ENCODE measurements at regions not wholly inside any gene's neighbourhood (a gene's known extent, or its start where the extent isn't known, plus 50 kb on each side); places are given as distances from the start of the nearest gene placed in this dataset.

DNA sequence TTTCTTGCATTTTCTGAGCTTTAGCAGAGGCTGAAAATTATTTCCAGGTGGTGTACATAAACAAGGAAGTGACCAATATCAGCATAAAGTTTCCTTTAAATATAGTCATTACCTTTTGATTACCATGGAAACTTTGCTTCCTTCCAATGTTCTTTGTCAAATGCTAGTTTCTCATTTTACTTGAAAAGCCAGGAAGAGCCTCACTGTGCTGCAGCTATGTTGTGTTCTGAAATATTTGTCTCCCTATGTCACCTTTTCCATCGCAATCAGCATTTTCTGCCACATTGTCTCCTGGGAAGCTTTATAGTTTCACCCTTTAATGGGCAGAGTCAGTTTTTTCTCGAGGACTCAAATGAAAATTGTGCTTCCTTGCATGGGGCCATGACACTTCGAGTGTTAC lies 496.0 kb downstream of the CDH8 start:
- H3K27me3 ChIP-seq, result no peaks in the 10 kb centered on the region
- H3K9me3 ChIP-seq, result no peaks in the 10 kb centered on the region
- no peaks in the 10 kb centered on the region for H3K4me1 ChIP-seq
- intact Hi-C loops (cut with DNase I), result no loop called here
- TF ChIP-seq POLR2A (IDR thresholded peaks at IDR 0.05), result no peak
- TF ChIP-seq, protein P1, sequence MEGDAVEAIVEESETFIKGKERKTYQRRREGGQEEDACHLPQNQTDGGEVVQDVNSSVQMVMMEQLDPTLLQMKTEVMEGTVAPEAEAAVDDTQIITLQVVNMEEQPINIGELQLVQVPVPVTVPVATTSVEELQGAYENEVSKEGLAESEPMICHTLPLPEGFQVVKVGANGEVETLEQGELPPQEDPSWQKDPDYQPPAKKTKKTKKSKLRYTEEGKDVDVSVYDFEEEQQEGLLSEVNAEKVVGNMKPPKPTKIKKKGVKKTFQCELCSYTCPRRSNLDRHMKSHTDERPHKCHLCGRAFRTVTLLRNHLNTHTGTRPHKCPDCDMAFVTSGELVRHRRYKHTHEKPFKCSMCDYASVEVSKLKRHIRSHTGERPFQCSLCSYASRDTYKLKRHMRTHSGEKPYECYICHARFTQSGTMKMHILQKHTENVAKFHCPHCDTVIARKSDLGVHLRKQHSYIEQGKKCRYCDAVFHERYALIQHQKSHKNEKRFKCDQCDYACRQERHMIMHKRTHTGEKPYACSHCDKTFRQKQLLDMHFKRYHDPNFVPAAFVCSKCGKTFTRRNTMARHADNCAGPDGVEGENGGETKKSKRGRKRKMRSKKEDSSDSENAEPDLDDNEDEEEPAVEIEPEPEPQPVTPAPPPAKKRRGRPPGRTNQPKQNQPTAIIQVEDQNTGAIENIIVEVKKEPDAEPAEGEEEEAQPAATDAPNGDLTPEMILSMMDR (IDR thresholded peaks at IDR 0.05), result no peak
- H3K36me3 ChIP-seq, result no peaks in the 10 kb centered on the region
- no peak overlapping the region for H3K4me3 ChIP-seq (replicated peaks in 1 of 3)
- 66 to 78% methylated on average over 3 of the region's 3 CpGs for WGBS, 2 donors
- no peak overlapping the region for H3K27ac ChIP-seq
- no peak for DNase-seq

DNA sequence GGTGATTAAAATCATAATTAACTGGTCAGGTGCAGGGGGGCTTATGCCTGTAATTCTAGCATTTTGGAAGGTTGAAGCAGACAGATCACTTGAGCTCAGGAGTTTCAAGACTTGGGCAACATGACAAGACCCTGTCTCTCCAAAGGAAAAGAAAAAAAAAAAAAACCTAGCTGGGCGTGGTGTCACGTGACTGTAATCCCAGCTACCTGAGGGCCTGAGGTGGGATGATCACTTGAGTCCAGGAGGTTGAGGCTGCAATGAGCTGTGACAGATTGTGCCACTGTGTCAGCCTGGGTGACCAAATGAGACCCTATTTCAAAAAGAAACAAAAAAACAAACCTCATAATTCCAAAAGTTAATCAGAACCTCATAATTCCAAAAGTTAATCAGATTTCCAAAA lies 505.5 kb downstream of the CDH8 start:
- TF ChIP-seq POLR2A (IDR thresholded peaks at IDR 0.05), result no peak
- TF ChIP-seq, protein P1 (IDR thresholded peaks at IDR 0.05), result no peak
- Histone ChIP-seq H3K36me3 (no peaks in the 10 kb centered on the region), H3K27ac (no peak overlapping the region), H3K27me3 (no peaks in the 10 kb centered on the region), H3K4me1 (no peaks in the 10 kb centered on the region), H3K4me3 (replicated peaks in 1 of 3) (no peak overlapping the region), H3K9me3 (no peaks in the 10 kb centered on the region)
- WGBS, 2 donors, result 64 to 84% methylated on average over 2 of the region's 2 CpGs
- intact Hi-C loops (cut with DNase I), result no loop called here
- DNase-seq, result no peak

DNA sequence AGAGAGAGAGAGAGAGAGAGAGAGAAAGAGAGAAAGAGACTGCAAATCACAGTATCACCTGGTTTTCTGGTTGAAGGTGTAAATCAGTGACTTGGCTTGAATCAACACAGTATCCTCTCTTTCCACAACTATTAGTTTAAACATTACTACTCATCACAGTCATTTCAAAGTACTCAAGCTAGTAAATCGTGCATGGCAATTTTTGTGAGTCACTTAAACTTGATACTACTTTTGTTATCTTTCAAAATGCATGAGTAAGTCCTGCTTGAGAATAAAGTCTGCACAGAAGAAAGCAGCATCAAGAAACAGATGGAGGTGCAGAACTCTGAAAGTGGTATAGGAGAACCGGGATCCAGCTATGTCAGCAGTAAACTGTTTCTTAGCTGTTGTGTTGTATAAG lies 535.4 kb downstream of the CDH8 start:
- Histone ChIP-seq H3K36me3 (no peaks in the 10 kb centered on the region), H3K27me3 (no peaks in the 10 kb centered on the region), H3K4me3 (replicated peaks in 1 of 3) (no peak overlapping the region), H3K4me1 (no peaks in the 10 kb centered on the region), H3K27ac (no peak overlapping the region), H3K9me3 (no peaks in the 10 kb centered on the region)
- intact Hi-C loops (cut with DNase I), result no loop called here
- no peak for DNase-seq
- WGBS, 2 donors, result 50 to 53% methylated on average over 2 of the region's 2 CpGs
- TF ChIP-seq POLR2A (IDR thresholded peaks at IDR 0.05), result no peak

DNA sequence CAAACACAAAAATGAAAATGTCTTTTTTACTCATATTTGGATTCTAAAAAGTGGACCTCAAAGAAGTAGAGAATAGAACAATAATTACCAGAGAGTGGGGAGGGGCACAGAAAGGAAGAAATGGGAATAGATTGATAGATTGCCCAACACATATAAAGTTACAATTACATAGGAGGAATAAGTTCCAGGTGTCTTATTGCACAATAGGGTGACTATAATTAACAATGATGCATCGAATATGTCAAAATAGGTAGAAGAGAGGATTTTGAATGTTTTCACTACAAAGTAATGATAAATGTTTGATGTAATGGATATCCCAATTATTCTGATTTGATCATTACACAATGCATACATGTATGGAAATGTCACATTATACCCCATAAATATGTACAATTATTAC lies 556.0 kb downstream of the CDH8 start:
- no peak overlapping the region for H3K4me3 ChIP-seq (replicated peaks in 1 of 3)
- TF ChIP-seq POLR2A (IDR thresholded peaks at IDR 0.05), result no peak
- TF ChIP-seq, protein P1 (IDR thresholded peaks at IDR 0.05), result no peak
- no peak for DNase-seq
- WGBS, 2 donors, result 96 to 97% methylated on average over 1 of the region's 1 CpG
- no peaks in the 10 kb centered on the region for H3K27me3 ChIP-seq
- no peaks in the 10 kb centered on the region for H3K4me1 ChIP-seq
- intact Hi-C loops (cut with DNase I), result no loop called here
- H3K27ac ChIP-seq, result no peak overlapping the region
- no peaks in the 10 kb centered on the region for H3K36me3 ChIP-seq
- H3K9me3 ChIP-seq, result no peaks in the 10 kb centered on the region

DNA sequence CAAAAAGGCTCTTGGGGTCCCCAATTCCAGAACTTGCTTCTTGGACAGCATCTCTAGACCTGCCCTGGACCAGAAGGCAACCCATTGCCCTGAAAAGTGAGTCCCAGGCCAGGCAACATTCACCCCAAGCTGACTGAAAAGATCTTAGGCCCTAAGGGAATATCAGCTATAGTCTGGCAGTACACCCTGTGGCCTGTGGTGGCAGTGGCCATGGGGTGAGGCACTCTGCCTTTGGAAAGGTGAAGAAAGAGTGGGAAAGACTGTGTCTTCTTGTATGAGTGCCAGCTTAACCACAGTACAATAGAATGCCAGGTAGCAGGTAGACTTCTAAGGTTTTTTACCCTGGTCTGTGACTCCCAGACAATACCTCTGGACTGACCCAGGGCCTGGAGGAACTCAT lies 564.5 kb downstream of the CDH8 start:
- H3K4me1 ChIP-seq, result no peaks in the 10 kb centered on the region
- no peak for DNase-seq

More for the DNA sequence above, 564.5 kb downstream of the CDH8 start:
- no peak overlapping the region for H3K4me3 ChIP-seq (replicated peaks in 1 of 3)
- no peak for TF ChIP-seq POLR2A (IDR thresholded peaks at IDR 0.05)
- TF ChIP-seq, protein P1 (IDR thresholded peaks at IDR 0.05), result no peak
- no peaks in the 10 kb centered on the region for H3K9me3 ChIP-seq
- no peaks in the 10 kb centered on the region for H3K27me3 ChIP-seq
- intact Hi-C loops (cut with DNase I), result no loop called here
- H3K27ac ChIP-seq, result no peak overlapping the region
- no peaks in the 10 kb centered on the region for H3K36me3 ChIP-seq
